ENCODE measurements at regions not wholly inside any gene's neighbourhood (a gene's known extent, or its start where the extent isn't known, plus 50 kb on each side); places are given as distances from the start of the nearest gene placed in this dataset.

DNA sequence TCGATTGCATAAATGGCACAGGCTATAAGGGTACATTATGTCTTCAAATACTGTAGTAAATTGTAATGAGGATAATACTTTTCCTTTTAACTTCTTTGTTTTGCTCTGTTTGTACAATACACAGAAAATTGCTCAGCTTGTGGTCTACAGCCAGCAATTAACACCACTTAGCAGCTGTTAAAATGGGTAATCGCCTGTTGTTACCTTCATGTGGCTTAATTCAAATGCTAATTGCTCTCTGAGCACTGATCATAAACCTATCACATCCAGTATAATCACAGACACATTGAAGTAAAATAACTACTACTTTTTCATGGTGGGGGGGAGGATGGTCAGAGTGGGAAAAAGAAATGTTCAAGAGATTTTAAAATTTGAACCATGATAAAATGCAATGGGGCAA lies 1164.1 kb upstream of the CNTN5 start:
- TF ChIP-seq, protein P1, sequence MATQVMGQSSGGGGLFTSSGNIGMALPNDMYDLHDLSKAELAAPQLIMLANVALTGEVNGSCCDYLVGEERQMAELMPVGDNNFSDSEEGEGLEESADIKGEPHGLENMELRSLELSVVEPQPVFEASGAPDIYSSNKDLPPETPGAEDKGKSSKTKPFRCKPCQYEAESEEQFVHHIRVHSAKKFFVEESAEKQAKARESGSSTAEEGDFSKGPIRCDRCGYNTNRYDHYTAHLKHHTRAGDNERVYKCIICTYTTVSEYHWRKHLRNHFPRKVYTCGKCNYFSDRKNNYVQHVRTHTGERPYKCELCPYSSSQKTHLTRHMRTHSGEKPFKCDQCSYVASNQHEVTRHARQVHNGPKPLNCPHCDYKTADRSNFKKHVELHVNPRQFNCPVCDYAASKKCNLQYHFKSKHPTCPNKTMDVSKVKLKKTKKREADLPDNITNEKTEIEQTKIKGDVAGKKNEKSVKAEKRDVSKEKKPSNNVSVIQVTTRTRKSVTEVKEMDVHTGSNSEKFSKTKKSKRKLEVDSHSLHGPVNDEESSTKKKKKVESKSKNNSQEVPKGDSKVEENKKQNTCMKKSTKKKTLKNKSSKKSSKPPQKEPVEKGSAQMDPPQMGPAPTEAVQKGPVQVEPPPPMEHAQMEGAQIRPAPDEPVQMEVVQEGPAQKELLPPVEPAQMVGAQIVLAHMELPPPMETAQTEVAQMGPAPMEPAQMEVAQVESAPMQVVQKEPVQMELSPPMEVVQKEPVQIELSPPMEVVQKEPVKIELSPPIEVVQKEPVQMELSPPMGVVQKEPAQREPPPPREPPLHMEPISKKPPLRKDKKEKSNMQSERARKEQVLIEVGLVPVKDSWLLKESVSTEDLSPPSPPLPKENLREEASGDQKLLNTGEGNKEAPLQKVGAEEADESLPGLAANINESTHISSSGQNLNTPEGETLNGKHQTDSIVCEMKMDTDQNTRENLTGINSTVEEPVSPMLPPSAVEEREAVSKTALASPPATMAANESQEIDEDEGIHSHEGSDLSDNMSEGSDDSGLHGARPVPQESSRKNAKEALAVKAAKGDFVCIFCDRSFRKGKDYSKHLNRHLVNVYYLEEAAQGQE (IDR thresholded peaks at IDR 0.05; ENCODE audit: unreplicated experiment), result no peak
- no peak for TF ChIP-seq EZH2 (IDR thresholded peaks at IDR 0.05; ENCODE audit: low read depth, unreplicated experiment)
- TF ChIP-seq, protein P2, sequence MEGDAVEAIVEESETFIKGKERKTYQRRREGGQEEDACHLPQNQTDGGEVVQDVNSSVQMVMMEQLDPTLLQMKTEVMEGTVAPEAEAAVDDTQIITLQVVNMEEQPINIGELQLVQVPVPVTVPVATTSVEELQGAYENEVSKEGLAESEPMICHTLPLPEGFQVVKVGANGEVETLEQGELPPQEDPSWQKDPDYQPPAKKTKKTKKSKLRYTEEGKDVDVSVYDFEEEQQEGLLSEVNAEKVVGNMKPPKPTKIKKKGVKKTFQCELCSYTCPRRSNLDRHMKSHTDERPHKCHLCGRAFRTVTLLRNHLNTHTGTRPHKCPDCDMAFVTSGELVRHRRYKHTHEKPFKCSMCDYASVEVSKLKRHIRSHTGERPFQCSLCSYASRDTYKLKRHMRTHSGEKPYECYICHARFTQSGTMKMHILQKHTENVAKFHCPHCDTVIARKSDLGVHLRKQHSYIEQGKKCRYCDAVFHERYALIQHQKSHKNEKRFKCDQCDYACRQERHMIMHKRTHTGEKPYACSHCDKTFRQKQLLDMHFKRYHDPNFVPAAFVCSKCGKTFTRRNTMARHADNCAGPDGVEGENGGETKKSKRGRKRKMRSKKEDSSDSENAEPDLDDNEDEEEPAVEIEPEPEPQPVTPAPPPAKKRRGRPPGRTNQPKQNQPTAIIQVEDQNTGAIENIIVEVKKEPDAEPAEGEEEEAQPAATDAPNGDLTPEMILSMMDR (conservative IDR thresholded peaks at IDR 0.05; ENCODE audit: low read depth in 2 of 2), result no peak
- TF ChIP-seq NANOG (IDR thresholded peaks at IDR 0.05; ENCODE audit: borderline replicate concordance), result peak; percentile 100
- no peak for TF ChIP-seq ZNF114 (CRISPR knock-in tag; IDR thresholded peaks at IDR 0.05)
- no peak for TF ChIP-seq ZNF462 (CRISPR knock-in tag; IDR thresholded peaks at IDR 0.05)
- no peak for TF ChIP-seq POLR2AphosphoS5 (IDR thresholded peaks at IDR 0.05; ENCODE audit: low read depth)
- peaks cover 3% of the 10 kb centered on the region; the same call in 1 of the 2 replicates for H3K27me3 ChIP-seq (ENCODE audit: insufficient read depth)
- H3K4me1 ChIP-seq (ENCODE audit: insufficient read depth), result peaks cover 35% of the 10 kb centered on the region
- DNase-seq (ENCODE audit: low spot score) (peak; percentile 68), ATAC-seq (peak; percentile 82)
- H3K4me3 ChIP-seq, result peak overlapping the region; percentile 8
- Mint-ChIP-seq H3K27me3 (ENCODE audit: insufficient read depth, low read depth, poor library complexity) (peaks cover 6% of the 10 kb centered on the region), H3K9me3 (peaks cover 3% of the 10 kb centered on the region), H3K36me3 (ENCODE audit: low read depth) (peaks cover 2% of the 10 kb centered on the region; the same call in 2 of the 3 replicates), H3K4me1 (peaks cover 36% of the 10 kb centered on the region), H3K4me3 (peak overlapping the region; percentile 29; the same call in 2 of the 3 replicates), H3K27ac (no peak overlapping the region)
- H2AFZ ChIP-seq, result no peak overlapping the region
- no peaks in the 10 kb centered on the region for H3K9me2 ChIP-seq (ENCODE audit: insufficient read depth)
- H3K36me3 ChIP-seq (ENCODE audit: insufficient read depth), result no peaks in the 10 kb centered on the region
- no peaks in the 10 kb centered on the region for H3F3A ChIP-seq (replicated peaks; ENCODE audit: low read depth)
- no peaks in the 10 kb centered on the region for H3K79me2 ChIP-seq (replicated peaks; ENCODE audit: insufficient read depth)
- peak overlapping the region; percentile 60 for H3K4me2 ChIP-seq
- H3K27ac ChIP-seq (ENCODE audit: low read depth), result no peak overlapping the region
- H4K20me1 ChIP-seq (replicated peaks; ENCODE audit: insufficient read depth), result no peaks in the 10 kb centered on the region

Measured in GM23338 (cell line).